ENCODE measurements at regions not wholly inside any gene's neighbourhood (a gene's known extent, or its start where the extent isn't known, plus 50 kb on each side); places are given as distances from the start of the nearest gene placed in this dataset.

DNA sequence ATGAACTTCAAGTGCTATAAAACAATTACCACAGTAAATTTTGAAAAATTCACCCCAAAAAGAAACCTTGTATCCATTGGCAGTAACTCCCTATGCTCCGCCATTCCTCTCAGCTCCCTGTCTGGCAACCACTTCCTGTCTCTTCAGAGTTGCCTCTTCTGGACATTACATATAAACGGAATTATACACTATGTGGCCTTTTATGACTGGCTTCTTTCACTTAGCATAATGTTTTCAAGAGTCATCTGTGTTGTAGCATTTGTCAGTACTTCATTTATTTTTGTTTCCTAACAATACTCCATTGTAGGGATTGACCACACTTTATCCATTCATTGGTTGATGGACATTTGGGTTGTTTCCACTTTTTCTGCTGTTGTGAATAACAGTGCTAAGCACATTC, 50.1 kb downstream of the CEP43 start:
- no peak for TF ChIP-seq CTCF (IDR thresholded peaks at IDR 0.05; ENCODE audit: low read depth, low read length, missing control alignments)
- no peak overlapping the region for H3K4me3 ChIP-seq (ENCODE audit: low read depth, low read length)
- no peak for DNase-seq (ENCODE audit: low read depth)

- H3K4me3 ChIP-seq (ENCODE audit: low read depth, low read length), result no peak overlapping the region
- no peak for TF ChIP-seq CTCF (IDR thresholded peaks at IDR 0.05; ENCODE audit: low read depth, low read length, missing control alignments)
- no peak for DNase-seq (ENCODE audit: low read depth)
These were observed 51.7 kb downstream of the CEP43 start for GRCh38 chr6:167050903-167051302.

- H3K4me3 ChIP-seq (ENCODE audit: low read depth, low read length), result no peak overlapping the region
- DNase-seq (ENCODE audit: low read depth), result no peak
- no peak for TF ChIP-seq CTCF (IDR thresholded peaks at IDR 0.05; ENCODE audit: low read depth, low read length, missing control alignments)
These were observed 54.8 kb downstream of the CEP43 start for GRCh38 chr6:167053895-167054530.

GRCh38 chr6:167054987-167055386, 55.8 kb downstream of the CEP43 start:
- DNase-seq (ENCODE audit: low read depth), result no peak
- no peak for TF ChIP-seq CTCF (IDR thresholded peaks at IDR 0.05; ENCODE audit: low read depth, low read length, missing control alignments)
- H3K4me3 ChIP-seq (ENCODE audit: low read depth, low read length), result no peak overlapping the region

GRCh38 chr6:167056370-167056769, 57.2 kb downstream of the CEP43 start:
- DNase-seq (ENCODE audit: low read depth), result peak; percentile 43

GRCh38 chr6:167058261-167058660, 59.1 kb downstream of the CEP43 start:
- H3K4me3 ChIP-seq (ENCODE audit: low read depth, low read length), result no peak overlapping the region
- no peak for TF ChIP-seq CTCF (IDR thresholded peaks at IDR 0.05; ENCODE audit: low read depth, low read length, missing control alignments)
- no peak for DNase-seq (ENCODE audit: low read depth)

More at GRCh38 chr6:167056370-167056769, 57.2 kb downstream of the CEP43 start:
- no peak for TF ChIP-seq CTCF (IDR thresholded peaks at IDR 0.05; ENCODE audit: low read depth, low read length, missing control alignments)
- H3K4me3 ChIP-seq (ENCODE audit: low read depth, low read length), result no peak overlapping the region
